MM.1S (cell line): ENCODE measurements at regions not wholly inside any gene's neighbourhood (a gene's known extent, or its start where the extent isn't known, plus 50 kb on each side); places are given as distances from the start of the nearest gene placed in this dataset.
"Not testable (repeated sequence)": the region's sequence is repeated elsewhere in the genome, so short reads cannot be mapped to it uniquely, and the experiment has no call there.

ENCODE experiments used
- DNase-seq: peaks from one replicate; pipeline ENCODE4 v3.0.0-alpha.2; 2015
- H2AFZ ChIP-seq: fragments of 300-600 bp; sonication (generic); 2 replicates; pipeline ENCODE4 v1.6.0; 2016; ENCODE audit warnings: antibody characterized with exemption, low read length
- H3F3A ChIP-seq: fragments of 300-600 bp; sonication (generic); 2 replicates; pipeline ENCODE4 v1.6.1; 2016; ENCODE audit warnings: mild to moderate bottlenecking, antibody characterized with exemption, low read length, moderate library complexity, mixed read lengths; ENCODE audit not compliant: insufficient read depth
- H3K27ac ChIP-seq: fragments of 300-600 bp; sonication (generic); 2 replicates; pipeline ENCODE4 v1.5.1; 2016; ENCODE audit warnings: mild to moderate bottlenecking, low read length
- H3K27me3 ChIP-seq: fragments of 300-600 bp; sonication (generic); replicated peaks from 2 replicates; pipeline ENCODE4 v1.6.0; 2016; ENCODE audit warnings: low read length; ENCODE audit not compliant: insufficient read depth
- H3K36me3 ChIP-seq: fragments of 300-600 bp; sonication (generic); replicated peaks from 2 replicates; pipeline ENCODE4 v1.6.1; 2016; ENCODE audit warnings: mild to moderate bottlenecking, low read length, mixed read lengths; ENCODE audit not compliant: insufficient read depth
- H3K4me1 ChIP-seq: fragments of 300-600 bp; sonication (generic); 2 replicates; pipeline ENCODE4 v1.6.1; 2016; ENCODE audit warnings: low read length, mixed read lengths
- H3K4me2 ChIP-seq: fragments of 300-600 bp; sonication (generic); 2 replicates; pipeline ENCODE4 v1.6.0; 2016; ENCODE audit warnings: low read depth, low read length
- H3K4me3 ChIP-seq: fragments of 300-600 bp; sonication (generic); 2 replicates; pipeline ENCODE4 v1.5.1; 2016; ENCODE audit warnings: low read length, mixed read lengths
- H3K79me2 ChIP-seq: fragments of 300-600 bp; sonication (generic); 2 replicates; pipeline ENCODE4 v1.6.1; 2016; ENCODE audit warnings: mixed run types, low read length, mixed read lengths
- H3K9ac ChIP-seq: fragments of 300-600 bp; sonication (generic); 2 replicates; pipeline ENCODE4 v1.6.1; 2016; ENCODE audit warnings: low read length, mixed read lengths
- H3K9me2 ChIP-seq: fragments of 300-600 bp; sonication (generic); replicated peaks from 2 replicates; pipeline ENCODE4 v1.6.1; 2016; ENCODE audit warnings: mild to moderate bottlenecking, low read length, mixed read lengths; ENCODE audit not compliant: insufficient read depth
- H3K9me3 ChIP-seq: fragments of 300-600 bp; sonication (generic); replicated peaks from 2 replicates; pipeline ENCODE4 v1.6.1; 2016; ENCODE audit warnings: mild to moderate bottlenecking, low read length, mixed read lengths; ENCODE audit not compliant: insufficient read depth
- H4K20me1 ChIP-seq: fragments of 300-600 bp; sonication (generic); 2 replicates; pipeline ENCODE4 v1.6.1; 2016; ENCODE audit warnings: mild to moderate bottlenecking, low read length, moderate library complexity, mixed read lengths; ENCODE audit not compliant: insufficient read depth
- EZH2 ChIP-seq: fragments of 300-600 bp; sonication (generic); optimal IDR thresholded peaks from 2 replicates; pipeline ENCODE3; 2017; ENCODE audit warnings: low read depth, mild to moderate bottlenecking, antibody characterized with exemption, low read length, mixed read lengths
- EZH2phosphoT487 ChIP-seq: fragments of 300-600 bp; sonication (generic); IDR thresholded peaks from 2 replicates; pipeline ENCODE4 v1.6.1; 2018; ENCODE audit warnings: antibody characterized with exemption, low read length
- TF ChIP-seq, protein P1 (sequence below): fragments of 300-600 bp; sonication (generic); IDR thresholded peaks from 2 replicates; pipeline ENCODE4 v1.5.1; 2016; ENCODE audit warnings: antibody characterized with exemption, low read length, mixed read lengths

DNA sequence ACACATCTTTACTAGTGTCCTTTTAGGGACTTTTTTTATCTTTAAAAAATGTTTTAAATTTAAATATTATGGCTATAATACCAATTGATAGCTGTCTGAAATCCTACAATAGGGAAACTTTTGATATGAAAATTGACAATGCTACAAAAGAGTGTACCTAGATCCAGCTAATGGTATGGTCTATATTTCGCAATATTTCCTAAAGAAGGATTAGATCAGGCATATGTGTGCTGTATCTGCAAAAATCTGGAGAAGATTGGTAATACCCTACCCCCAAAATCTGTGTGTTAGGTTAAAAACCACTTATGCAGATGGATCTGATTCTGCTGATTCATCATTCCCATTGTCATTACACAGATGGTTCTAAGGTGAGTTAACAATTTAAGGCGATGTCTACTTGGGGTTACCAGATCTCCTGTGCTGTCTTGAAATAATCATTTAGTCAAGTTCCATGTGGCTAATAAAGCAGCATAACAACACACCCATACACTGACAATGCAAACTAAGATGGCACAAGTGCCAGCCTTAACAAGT is 137.1 kb downstream of the GASK1B start:
- no peak overlapping the region for H2AFZ ChIP-seq
- H4K20me1 ChIP-seq, result no peaks in the 10 kb centered on the region
- no peaks in the 10 kb centered on the region for H3K79me2 ChIP-seq
- H3K4me1 ChIP-seq, result no peaks in the 10 kb centered on the region
- no peak overlapping the region for H3K9ac ChIP-seq
- H3F3A ChIP-seq, result no peaks in the 10 kb centered on the region
- no peaks in the 10 kb centered on the region for H3K9me3 ChIP-seq
- H3K27me3 ChIP-seq, result no peaks in the 10 kb centered on the region
- no peak for TF ChIP-seq EZH2
- H3K4me3 ChIP-seq, result no peak overlapping the region
- no peak overlapping the region for H3K27ac ChIP-seq
- H3K36me3 ChIP-seq, result no peaks in the 10 kb centered on the region
- no peaks in the 10 kb centered on the region for H3K9me2 ChIP-seq
- DNase-seq, result peak; percentile 8
- H3K4me2 ChIP-seq, result no peak overlapping the region

DNA sequence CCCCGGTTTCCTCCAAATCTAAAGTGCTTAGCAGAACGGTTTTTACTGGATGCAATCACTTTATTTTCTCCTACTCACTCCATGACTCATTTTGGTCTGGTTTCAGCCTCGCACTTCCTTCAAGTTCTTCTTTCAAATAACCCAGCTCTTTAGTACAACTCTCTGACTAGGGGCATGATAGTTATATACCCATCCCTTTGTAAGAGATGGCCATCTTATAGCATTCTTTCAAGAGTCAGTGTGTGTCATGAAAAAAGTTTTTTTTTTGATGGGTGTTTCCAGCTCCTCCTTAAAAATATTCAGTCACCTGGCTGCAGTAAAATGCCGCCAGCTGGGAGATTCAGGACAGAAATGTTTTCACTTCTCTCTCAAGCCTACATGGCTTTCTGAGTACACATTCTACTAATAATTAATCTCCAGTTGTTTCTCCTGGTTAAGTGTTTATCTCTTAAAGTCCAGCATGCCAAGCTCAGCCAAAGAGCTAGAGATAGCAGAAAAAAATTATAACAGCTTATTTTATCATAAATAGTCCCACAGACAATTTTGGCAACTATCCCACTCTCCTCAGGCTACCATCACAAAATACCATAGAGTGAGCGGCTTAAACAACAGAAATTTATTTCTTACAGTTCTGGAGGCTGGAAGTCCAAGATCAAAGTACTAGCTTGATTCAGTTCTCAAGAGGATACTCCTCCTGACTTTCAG is 139.3 kb downstream of the GASK1B start:
- H3K27ac ChIP-seq, result no peak overlapping the region
- H4K20me1 ChIP-seq, result no peaks in the 10 kb centered on the region
- H3K79me2 ChIP-seq, result no peaks in the 10 kb centered on the region
- no peaks in the 10 kb centered on the region for H3K9me2 ChIP-seq
- no peak overlapping the region for H2AFZ ChIP-seq
- H3K36me3 ChIP-seq, result no peaks in the 10 kb centered on the region
- TF ChIP-seq, protein P1, sequence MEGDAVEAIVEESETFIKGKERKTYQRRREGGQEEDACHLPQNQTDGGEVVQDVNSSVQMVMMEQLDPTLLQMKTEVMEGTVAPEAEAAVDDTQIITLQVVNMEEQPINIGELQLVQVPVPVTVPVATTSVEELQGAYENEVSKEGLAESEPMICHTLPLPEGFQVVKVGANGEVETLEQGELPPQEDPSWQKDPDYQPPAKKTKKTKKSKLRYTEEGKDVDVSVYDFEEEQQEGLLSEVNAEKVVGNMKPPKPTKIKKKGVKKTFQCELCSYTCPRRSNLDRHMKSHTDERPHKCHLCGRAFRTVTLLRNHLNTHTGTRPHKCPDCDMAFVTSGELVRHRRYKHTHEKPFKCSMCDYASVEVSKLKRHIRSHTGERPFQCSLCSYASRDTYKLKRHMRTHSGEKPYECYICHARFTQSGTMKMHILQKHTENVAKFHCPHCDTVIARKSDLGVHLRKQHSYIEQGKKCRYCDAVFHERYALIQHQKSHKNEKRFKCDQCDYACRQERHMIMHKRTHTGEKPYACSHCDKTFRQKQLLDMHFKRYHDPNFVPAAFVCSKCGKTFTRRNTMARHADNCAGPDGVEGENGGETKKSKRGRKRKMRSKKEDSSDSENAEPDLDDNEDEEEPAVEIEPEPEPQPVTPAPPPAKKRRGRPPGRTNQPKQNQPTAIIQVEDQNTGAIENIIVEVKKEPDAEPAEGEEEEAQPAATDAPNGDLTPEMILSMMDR, result no peak
- TF ChIP-seq EZH2 (no peak), EZH2phosphoT487 (no peak)
- no peak overlapping the region for H3K4me3 ChIP-seq
- no peaks in the 10 kb centered on the region for H3K27me3 ChIP-seq
- no peaks in the 10 kb centered on the region for H3F3A ChIP-seq
- no peaks in the 10 kb centered on the region for H3K4me1 ChIP-seq
- DNase-seq, result no peak
- no peak overlapping the region for H3K4me2 ChIP-seq
- no peak overlapping the region for H3K9ac ChIP-seq
- no peaks in the 10 kb centered on the region for H3K9me3 ChIP-seq

DNA sequence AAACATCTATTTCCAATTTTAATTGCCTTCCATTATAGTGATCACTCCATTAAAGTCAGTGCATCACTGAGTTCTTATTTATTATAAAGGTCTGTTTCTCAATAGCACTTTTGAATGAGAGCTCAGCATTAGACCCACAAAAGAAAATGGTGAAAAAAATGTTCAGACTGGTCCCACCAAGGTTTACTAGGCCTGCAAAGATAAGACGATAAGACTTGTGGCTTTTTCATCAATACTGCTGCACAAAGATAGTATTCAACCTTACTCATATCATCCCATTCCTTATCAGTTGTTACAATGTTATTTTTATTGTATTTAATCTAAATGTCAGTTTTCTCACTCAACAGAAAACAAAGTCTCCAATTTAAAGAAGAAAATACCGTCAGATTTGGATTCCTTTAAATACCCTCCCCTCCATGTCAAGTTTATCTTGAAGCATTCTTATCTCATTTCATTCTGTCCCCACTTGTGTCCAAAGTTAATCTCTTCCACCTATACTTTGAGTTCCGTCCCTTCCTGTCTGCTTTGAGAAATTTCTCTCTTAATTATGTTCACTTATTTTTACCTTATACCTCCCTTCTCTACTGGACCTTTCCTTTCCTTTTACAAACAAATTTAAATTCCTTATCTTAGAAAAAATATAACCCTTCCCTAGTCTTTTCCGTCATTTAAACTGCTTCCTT is 140.0 kb downstream of the GASK1B start:
- no peaks in the 10 kb centered on the region for H3K36me3 ChIP-seq
- no peaks in the 10 kb centered on the region for H3F3A ChIP-seq
- H3K9me2 ChIP-seq, result no peaks in the 10 kb centered on the region
- H3K27me3 ChIP-seq, result no peaks in the 10 kb centered on the region
- no peaks in the 10 kb centered on the region for H3K79me2 ChIP-seq
- H3K4me1 ChIP-seq, result no peaks in the 10 kb centered on the region
- no peak overlapping the region for H3K9ac ChIP-seq
- TF ChIP-seq EZH2, result no peak
- TF ChIP-seq, protein P1, result no peak
- TF ChIP-seq EZH2phosphoT487, result no peak
- no peak overlapping the region for H3K4me3 ChIP-seq
- no peak for DNase-seq
- H3K27ac ChIP-seq, result no peak overlapping the region
- H4K20me1 ChIP-seq, result no peaks in the 10 kb centered on the region
- H3K9me3 ChIP-seq, result no peaks in the 10 kb centered on the region
- H2AFZ ChIP-seq, result no peak overlapping the region
- no peak overlapping the region for H3K4me2 ChIP-seq

DNA sequence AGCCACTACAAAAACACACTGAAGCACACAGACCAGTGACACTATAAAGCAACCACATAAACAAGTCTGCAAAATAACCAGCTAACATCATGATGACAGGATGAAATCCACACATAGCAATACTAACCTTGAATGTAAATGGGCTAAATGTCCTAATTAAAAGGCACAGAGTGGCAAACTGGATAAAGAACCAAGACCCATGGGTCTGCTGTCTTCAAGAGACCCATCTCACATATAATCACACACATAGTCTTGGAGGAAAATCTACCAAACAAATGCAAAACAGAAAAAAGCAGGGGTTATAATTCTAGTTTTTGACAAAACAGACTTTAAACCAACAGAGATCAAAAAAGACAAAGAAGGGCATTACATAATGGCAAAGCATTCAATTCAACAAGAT is 144.4 kb downstream of the GASK1B start:
- H3F3A ChIP-seq, H3K9me2 ChIP-seq, H3K9ac ChIP-seq, H3K27me3 ChIP-seq, H3K9me3 ChIP-seq, H2AFZ ChIP-seq, H3K4me2 ChIP-seq, H3K79me2 ChIP-seq, H3K4me3 ChIP-seq, H4K20me1 ChIP-seq, H3K36me3 ChIP-seq, DNase-seq, H3K27ac ChIP-seq, H3K4me1 ChIP-seq: not testable (repeated sequence)
